ENCODE measurements at regions not wholly inside any gene's neighbourhood (a gene's known extent, or its start where the extent isn't known, plus 50 kb on each side); places are given as distances from the start of the nearest gene placed in this dataset.

GRCh38 chr15:37810381-37810780 is 124.1 kb upstream of the TMCO5A start:
- TF ChIP-seq, protein P1, sequence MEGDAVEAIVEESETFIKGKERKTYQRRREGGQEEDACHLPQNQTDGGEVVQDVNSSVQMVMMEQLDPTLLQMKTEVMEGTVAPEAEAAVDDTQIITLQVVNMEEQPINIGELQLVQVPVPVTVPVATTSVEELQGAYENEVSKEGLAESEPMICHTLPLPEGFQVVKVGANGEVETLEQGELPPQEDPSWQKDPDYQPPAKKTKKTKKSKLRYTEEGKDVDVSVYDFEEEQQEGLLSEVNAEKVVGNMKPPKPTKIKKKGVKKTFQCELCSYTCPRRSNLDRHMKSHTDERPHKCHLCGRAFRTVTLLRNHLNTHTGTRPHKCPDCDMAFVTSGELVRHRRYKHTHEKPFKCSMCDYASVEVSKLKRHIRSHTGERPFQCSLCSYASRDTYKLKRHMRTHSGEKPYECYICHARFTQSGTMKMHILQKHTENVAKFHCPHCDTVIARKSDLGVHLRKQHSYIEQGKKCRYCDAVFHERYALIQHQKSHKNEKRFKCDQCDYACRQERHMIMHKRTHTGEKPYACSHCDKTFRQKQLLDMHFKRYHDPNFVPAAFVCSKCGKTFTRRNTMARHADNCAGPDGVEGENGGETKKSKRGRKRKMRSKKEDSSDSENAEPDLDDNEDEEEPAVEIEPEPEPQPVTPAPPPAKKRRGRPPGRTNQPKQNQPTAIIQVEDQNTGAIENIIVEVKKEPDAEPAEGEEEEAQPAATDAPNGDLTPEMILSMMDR (IDR thresholded peaks at IDR 0.05; ENCODE audit: insufficient read depth, low read length), result no peak
- TF ChIP-seq POLR2AphosphoS5 (IDR thresholded peaks at IDR 0.05; ENCODE audit: low read depth) (no peak), REST (IDR thresholded peaks at IDR 0.05; ENCODE audit: insufficient replicate concordance, low read depth) (no peak), GABPA (IDR thresholded peaks at IDR 0.05; ENCODE audit: low read depth) (no peak)

Data from HL-60 (cell line).